ENCODE measurements at regions not wholly inside any gene's neighbourhood (a gene's known extent, or its start where the extent isn't known, plus 50 kb on each side); places are given as distances from the start of the nearest gene placed in this dataset.

DNA sequence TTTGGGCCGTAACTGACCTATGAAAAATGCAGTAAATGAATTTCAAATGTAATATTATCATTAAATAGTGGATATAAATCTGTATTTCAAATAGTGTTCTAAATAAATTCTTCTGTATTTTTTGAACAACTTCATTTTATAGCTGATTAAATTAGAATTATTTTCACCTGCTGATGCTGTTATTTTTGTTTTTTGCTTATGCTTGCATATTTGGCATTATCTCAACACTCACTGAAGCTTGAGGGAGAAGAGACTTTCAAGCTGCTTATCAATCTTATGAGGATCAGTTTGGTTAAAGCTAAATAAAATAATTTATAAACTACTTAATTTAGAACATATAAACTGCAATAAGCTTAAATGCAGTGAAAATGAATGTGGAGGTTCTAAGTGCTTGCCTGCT lies 251.3 kb upstream of the PCDH9 start:
- TF ChIP-seq POLR2AphosphoS5 (IDR thresholded peaks at IDR 0.05; ENCODE audit: low read depth, low read length) (no peak), SIN3A (IDR thresholded peaks at IDR 0.05; ENCODE audit: borderline replicate concordance, insufficient read depth, low read depth, low read length) (no peak), TCF7L2 (IDR thresholded peaks at IDR 0.05; ENCODE audit: low read depth, low read length) (no peak)
- TF ChIP-seq, protein P1, sequence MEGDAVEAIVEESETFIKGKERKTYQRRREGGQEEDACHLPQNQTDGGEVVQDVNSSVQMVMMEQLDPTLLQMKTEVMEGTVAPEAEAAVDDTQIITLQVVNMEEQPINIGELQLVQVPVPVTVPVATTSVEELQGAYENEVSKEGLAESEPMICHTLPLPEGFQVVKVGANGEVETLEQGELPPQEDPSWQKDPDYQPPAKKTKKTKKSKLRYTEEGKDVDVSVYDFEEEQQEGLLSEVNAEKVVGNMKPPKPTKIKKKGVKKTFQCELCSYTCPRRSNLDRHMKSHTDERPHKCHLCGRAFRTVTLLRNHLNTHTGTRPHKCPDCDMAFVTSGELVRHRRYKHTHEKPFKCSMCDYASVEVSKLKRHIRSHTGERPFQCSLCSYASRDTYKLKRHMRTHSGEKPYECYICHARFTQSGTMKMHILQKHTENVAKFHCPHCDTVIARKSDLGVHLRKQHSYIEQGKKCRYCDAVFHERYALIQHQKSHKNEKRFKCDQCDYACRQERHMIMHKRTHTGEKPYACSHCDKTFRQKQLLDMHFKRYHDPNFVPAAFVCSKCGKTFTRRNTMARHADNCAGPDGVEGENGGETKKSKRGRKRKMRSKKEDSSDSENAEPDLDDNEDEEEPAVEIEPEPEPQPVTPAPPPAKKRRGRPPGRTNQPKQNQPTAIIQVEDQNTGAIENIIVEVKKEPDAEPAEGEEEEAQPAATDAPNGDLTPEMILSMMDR (IDR thresholded peaks at IDR 0.05), result no peak
- TF ChIP-seq, protein P2, sequence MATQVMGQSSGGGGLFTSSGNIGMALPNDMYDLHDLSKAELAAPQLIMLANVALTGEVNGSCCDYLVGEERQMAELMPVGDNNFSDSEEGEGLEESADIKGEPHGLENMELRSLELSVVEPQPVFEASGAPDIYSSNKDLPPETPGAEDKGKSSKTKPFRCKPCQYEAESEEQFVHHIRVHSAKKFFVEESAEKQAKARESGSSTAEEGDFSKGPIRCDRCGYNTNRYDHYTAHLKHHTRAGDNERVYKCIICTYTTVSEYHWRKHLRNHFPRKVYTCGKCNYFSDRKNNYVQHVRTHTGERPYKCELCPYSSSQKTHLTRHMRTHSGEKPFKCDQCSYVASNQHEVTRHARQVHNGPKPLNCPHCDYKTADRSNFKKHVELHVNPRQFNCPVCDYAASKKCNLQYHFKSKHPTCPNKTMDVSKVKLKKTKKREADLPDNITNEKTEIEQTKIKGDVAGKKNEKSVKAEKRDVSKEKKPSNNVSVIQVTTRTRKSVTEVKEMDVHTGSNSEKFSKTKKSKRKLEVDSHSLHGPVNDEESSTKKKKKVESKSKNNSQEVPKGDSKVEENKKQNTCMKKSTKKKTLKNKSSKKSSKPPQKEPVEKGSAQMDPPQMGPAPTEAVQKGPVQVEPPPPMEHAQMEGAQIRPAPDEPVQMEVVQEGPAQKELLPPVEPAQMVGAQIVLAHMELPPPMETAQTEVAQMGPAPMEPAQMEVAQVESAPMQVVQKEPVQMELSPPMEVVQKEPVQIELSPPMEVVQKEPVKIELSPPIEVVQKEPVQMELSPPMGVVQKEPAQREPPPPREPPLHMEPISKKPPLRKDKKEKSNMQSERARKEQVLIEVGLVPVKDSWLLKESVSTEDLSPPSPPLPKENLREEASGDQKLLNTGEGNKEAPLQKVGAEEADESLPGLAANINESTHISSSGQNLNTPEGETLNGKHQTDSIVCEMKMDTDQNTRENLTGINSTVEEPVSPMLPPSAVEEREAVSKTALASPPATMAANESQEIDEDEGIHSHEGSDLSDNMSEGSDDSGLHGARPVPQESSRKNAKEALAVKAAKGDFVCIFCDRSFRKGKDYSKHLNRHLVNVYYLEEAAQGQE (IDR thresholded peaks at IDR 0.05; ENCODE audit: insufficient read depth in 1 of 2, low read depth in 2 of 2, low read length in 1 of 2), result no peak
